ENCODE measurements at regions not wholly inside any gene's neighbourhood (a gene's known extent, or its start where the extent isn't known, plus 50 kb on each side); places are given as distances from the start of the nearest gene placed in this dataset.

- no peaks in the 10 kb centered on the region for H3K36me3 ChIP-seq (ENCODE audit: control insufficient read depth, insufficient read depth, low read length)
- H3K27me3 ChIP-seq (ENCODE audit: control insufficient read depth, insufficient read depth, low read length) = peaks cover 3% of the 10 kb centered on the region
- H3K9ac ChIP-seq (ENCODE audit: low read depth, low read length) = no peak overlapping the region
- no peak overlapping the region for H3K4me3 ChIP-seq (ENCODE audit: low read depth, low read length)
- H3K4me1 ChIP-seq (ENCODE audit: control insufficient read depth, insufficient read depth, low read length) = peaks cover 4% of the 10 kb centered on the region
- H3K9me3 ChIP-seq (ENCODE audit: control insufficient read depth, insufficient read depth, low read length) = no peaks in the 10 kb centered on the region
These were observed 383.5 kb upstream of the CADM1 start for GRCh38 chr11:115887727-115888126.

GRCh38 chr11:115887316-115887715 lies 383.1 kb upstream of the CADM1 start:
- H3K4me3 ChIP-seq (ENCODE audit: low read depth, low read length) = no peak overlapping the region
- peaks cover 3% of the 10 kb centered on the region for H3K27me3 ChIP-seq (ENCODE audit: control insufficient read depth, insufficient read depth, low read length)
- no peaks in the 10 kb centered on the region for H3K36me3 ChIP-seq (ENCODE audit: control insufficient read depth, insufficient read depth, low read length)
- H3K9ac ChIP-seq (ENCODE audit: low read depth, low read length) = no peak overlapping the region
- peaks cover 4% of the 10 kb centered on the region for H3K4me1 ChIP-seq (ENCODE audit: control insufficient read depth, insufficient read depth, low read length)
- H3K9me3 ChIP-seq (ENCODE audit: control insufficient read depth, insufficient read depth, low read length) = no peaks in the 10 kb centered on the region

GRCh38 chr11:115886422-115886733 lies 382.2 kb upstream of the CADM1 start:
- no peak overlapping the region for H3K4me3 ChIP-seq (ENCODE audit: low read depth, low read length)
- H3K9ac ChIP-seq (ENCODE audit: low read depth, low read length) = no peak overlapping the region
- peaks cover 3% of the 10 kb centered on the region for H3K27me3 ChIP-seq (ENCODE audit: control insufficient read depth, insufficient read depth, low read length)
- no peaks in the 10 kb centered on the region for H3K36me3 ChIP-seq (ENCODE audit: control insufficient read depth, insufficient read depth, low read length)
- peaks cover 4% of the 10 kb centered on the region for H3K4me1 ChIP-seq (ENCODE audit: control insufficient read depth, insufficient read depth, low read length)
- no peaks in the 10 kb centered on the region for H3K9me3 ChIP-seq (ENCODE audit: control insufficient read depth, insufficient read depth, low read length)

- no peak overlapping the region for H3K4me3 ChIP-seq (ENCODE audit: low read depth, low read length)
- peaks cover 4% of the 10 kb centered on the region for H3K9me3 ChIP-seq (ENCODE audit: control insufficient read depth, insufficient read depth, low read length)
- H3K36me3 ChIP-seq (ENCODE audit: control insufficient read depth, insufficient read depth, low read length) = no peaks in the 10 kb centered on the region
- peaks cover 4% of the 10 kb centered on the region for H3K4me1 ChIP-seq (ENCODE audit: control insufficient read depth, insufficient read depth, low read length)
- peak overlapping the region; percentile 37 for H3K9ac ChIP-seq (ENCODE audit: low read depth, low read length)
- peaks cover 3% of the 10 kb centered on the region for H3K27me3 ChIP-seq (ENCODE audit: control insufficient read depth, insufficient read depth, low read length)
These were observed 381.6 kb upstream of the CADM1 start for GRCh38 chr11:115885535-115886421.

DNA sequence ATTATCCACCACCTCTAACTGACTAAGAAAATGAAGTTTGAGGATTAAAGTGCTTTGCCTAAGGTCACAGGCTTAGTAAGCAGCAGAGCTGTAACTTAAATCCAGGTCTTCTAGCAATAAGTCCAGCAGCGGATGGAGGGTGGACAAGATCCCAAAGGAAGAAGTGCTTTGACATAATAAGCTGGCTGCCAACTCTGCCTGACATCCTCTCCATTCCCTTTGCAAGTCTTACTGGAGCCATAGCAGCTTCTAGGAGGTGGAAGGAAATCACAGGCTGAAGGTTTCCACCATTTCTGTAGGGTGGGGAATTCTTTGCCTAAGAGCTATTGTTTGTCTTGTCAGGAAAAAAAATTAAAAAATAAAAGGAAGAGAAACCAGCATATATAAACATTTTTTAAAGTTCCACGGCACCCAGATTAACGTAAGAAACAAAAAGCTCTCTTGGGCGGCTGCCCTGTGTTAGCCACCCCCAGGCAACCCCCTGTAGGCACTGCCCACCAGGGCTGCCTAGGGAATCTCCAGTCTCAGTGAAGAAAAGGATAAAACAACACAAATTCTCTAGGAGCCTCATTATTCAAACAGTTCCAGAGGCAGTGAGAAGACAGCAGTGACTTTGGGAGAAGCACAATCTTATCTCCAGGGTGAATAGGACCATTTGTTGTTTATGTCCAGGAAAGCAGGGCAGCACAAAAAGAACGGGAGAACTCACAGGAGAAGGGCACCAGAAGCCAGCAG lies 380.8 kb upstream of the CADM1 start:
- H3K36me3 ChIP-seq (ENCODE audit: control insufficient read depth, insufficient read depth, low read length) = no peaks in the 10 kb centered on the region
- peaks cover 4% of the 10 kb centered on the region for H3K4me1 ChIP-seq (ENCODE audit: control insufficient read depth, insufficient read depth, low read length)
- no peak overlapping the region for H3K4me3 ChIP-seq (ENCODE audit: low read depth, low read length)
- H3K27me3 ChIP-seq (ENCODE audit: control insufficient read depth, insufficient read depth, low read length) = peaks cover 3% of the 10 kb centered on the region
- peaks cover 4% of the 10 kb centered on the region for H3K9me3 ChIP-seq (ENCODE audit: control insufficient read depth, insufficient read depth, low read length)
- H3K9ac ChIP-seq (ENCODE audit: low read depth, low read length) = no peak overlapping the region

DNA sequence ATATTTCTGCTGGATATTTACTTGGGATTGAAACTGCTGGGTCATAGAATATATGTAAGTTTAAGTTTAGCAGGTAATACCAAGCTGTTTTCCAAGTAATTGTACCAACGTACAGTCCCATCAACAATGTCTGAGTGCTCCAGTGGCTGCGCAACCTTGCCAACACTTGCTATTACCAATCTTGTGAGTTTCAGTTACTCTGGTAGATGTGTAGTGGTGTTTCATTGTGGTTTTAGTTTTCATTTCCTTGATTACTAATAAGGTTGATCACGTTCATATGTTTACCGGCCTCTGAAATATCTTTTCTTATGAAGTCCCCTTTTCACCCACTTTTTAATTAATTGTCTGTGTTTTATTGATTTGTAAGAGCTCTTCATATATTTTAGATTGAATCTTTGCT lies 370.6 kb upstream of the CADM1 start:
- H3K36me3 ChIP-seq (ENCODE audit: control insufficient read depth, insufficient read depth, low read length) = no peaks in the 10 kb centered on the region
- no peak overlapping the region for H3K4me3 ChIP-seq (ENCODE audit: low read depth, low read length)
- peaks cover 2% of the 10 kb centered on the region for H3K4me1 ChIP-seq (ENCODE audit: control insufficient read depth, insufficient read depth, low read length)
- no peaks in the 10 kb centered on the region for H3K27me3 ChIP-seq (ENCODE audit: control insufficient read depth, insufficient read depth, low read length)
- H3K9me3 ChIP-seq (ENCODE audit: control insufficient read depth, insufficient read depth, low read length) = no peaks in the 10 kb centered on the region
- H3K9ac ChIP-seq (ENCODE audit: low read depth, low read length) = no peak overlapping the region

DNA sequence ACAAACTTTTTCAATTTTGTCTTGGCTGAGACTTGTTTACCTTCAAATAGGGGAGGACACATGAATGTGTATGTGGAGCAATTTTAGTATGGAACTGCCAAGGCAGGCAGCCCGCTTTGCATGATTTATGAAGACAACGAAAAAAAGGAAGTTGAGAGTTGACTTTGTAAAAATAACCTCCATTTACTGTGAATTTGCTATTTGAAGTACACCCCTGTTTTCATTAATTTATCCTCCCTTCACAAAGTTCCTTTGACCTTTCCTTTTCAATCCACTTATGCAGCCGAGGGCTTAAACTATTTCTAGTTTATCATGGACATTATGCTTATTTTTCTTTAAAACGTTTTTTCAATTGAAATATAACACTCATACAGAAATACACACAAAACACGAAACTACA lies 369.6 kb upstream of the CADM1 start:
- Histone ChIP-seq H3K9me3 (ENCODE audit: control insufficient read depth, insufficient read depth, low read length) (no peaks in the 10 kb centered on the region), H3K9ac (ENCODE audit: low read depth, low read length) (no peak overlapping the region), H3K4me3 (ENCODE audit: low read depth, low read length) (no peak overlapping the region), H3K27me3 (ENCODE audit: control insufficient read depth, insufficient read depth, low read length) (no peaks in the 10 kb centered on the region), H3K4me1 (ENCODE audit: control insufficient read depth, insufficient read depth, low read length) (peaks cover 2% of the 10 kb centered on the region), H3K36me3 (ENCODE audit: control insufficient read depth, insufficient read depth, low read length) (no peaks in the 10 kb centered on the region)

GRCh38 chr11:115872416-115872815 lies 368.2 kb upstream of the CADM1 start:
- no peaks in the 10 kb centered on the region for H3K36me3 ChIP-seq (ENCODE audit: control insufficient read depth, insufficient read depth, low read length)
- H3K4me3 ChIP-seq (ENCODE audit: low read depth, low read length) = no peak overlapping the region
- no peak overlapping the region for H3K9ac ChIP-seq (ENCODE audit: low read depth, low read length)
- peaks cover 2% of the 10 kb centered on the region for H3K4me1 ChIP-seq (ENCODE audit: control insufficient read depth, insufficient read depth, low read length)
- no peaks in the 10 kb centered on the region for H3K9me3 ChIP-seq (ENCODE audit: control insufficient read depth, insufficient read depth, low read length)
- no peaks in the 10 kb centered on the region for H3K27me3 ChIP-seq (ENCODE audit: control insufficient read depth, insufficient read depth, low read length)

GRCh38 chr11:115871161-115871760 lies 367.0 kb upstream of the CADM1 start:
- Histone ChIP-seq H3K36me3 (ENCODE audit: control insufficient read depth, insufficient read depth, low read length) (no peaks in the 10 kb centered on the region), H3K9ac (ENCODE audit: low read depth, low read length) (no peak overlapping the region), H3K27me3 (ENCODE audit: control insufficient read depth, insufficient read depth, low read length) (no peaks in the 10 kb centered on the region), H3K4me1 (ENCODE audit: control insufficient read depth, insufficient read depth, low read length) (peaks cover 2% of the 10 kb centered on the region), H3K9me3 (ENCODE audit: control insufficient read depth, insufficient read depth, low read length) (no peaks in the 10 kb centered on the region), H3K4me3 (ENCODE audit: low read depth, low read length) (no peak overlapping the region)

GRCh38 chr11:115869780-115870431 lies 365.7 kb upstream of the CADM1 start:
- Histone ChIP-seq H3K4me1 (ENCODE audit: control insufficient read depth, insufficient read depth, low read length) (peaks cover 2% of the 10 kb centered on the region), H3K36me3 (ENCODE audit: control insufficient read depth, insufficient read depth, low read length) (no peaks in the 10 kb centered on the region), H3K27me3 (ENCODE audit: control insufficient read depth, insufficient read depth, low read length) (no peaks in the 10 kb centered on the region)

GRCh38 chr11:115869131-115869530 lies 364.9 kb upstream of the CADM1 start:
- no peak overlapping the region for H3K9ac ChIP-seq (ENCODE audit: low read depth, low read length)
- H3K4me1 ChIP-seq (ENCODE audit: control insufficient read depth, insufficient read depth, low read length) = peaks cover 2% of the 10 kb centered on the region
- H3K9me3 ChIP-seq (ENCODE audit: control insufficient read depth, insufficient read depth, low read length) = no peaks in the 10 kb centered on the region
- no peaks in the 10 kb centered on the region for H3K27me3 ChIP-seq (ENCODE audit: control insufficient read depth, insufficient read depth, low read length)
- no peak overlapping the region for H3K4me3 ChIP-seq (ENCODE audit: low read depth, low read length)
- no peaks in the 10 kb centered on the region for H3K36me3 ChIP-seq (ENCODE audit: control insufficient read depth, insufficient read depth, low read length)

More at GRCh38 chr11:115869780-115870431, 365.7 kb upstream of the CADM1 start:
- Histone ChIP-seq H3K9ac (ENCODE audit: low read depth, low read length) (no peak overlapping the region), H3K4me3 (ENCODE audit: low read depth, low read length) (no peak overlapping the region), H3K9me3 (ENCODE audit: control insufficient read depth, insufficient read depth, low read length) (no peaks in the 10 kb centered on the region)
